ENCODE measurements at regions not wholly inside any gene's neighbourhood (a gene's known extent, or its start where the extent isn't known, plus 50 kb on each side); places are given as distances from the start of the nearest gene placed in this dataset.
"Not testable (repeated sequence)": the region's sequence is repeated elsewhere in the genome, so short reads cannot be mapped to it uniquely, and the experiment has no call there.

GRCh38 chr13:44775290-44775689 is 199.2 kb upstream of the TSC22D1 start:
- TF ChIP-seq ZBTB21 (tag by site-specific recombination; IDR thresholded peaks at IDR 0.05); PATZ1 (tag by site-specific recombination; IDR thresholded peaks at IDR 0.05); CTCF (tag by site-specific recombination; IDR thresholded peaks at IDR 0.05); ZNF362 (tag by site-specific recombination; IDR thresholded peaks at IDR 0.05); ZNF138 (tag by site-specific recombination; IDR thresholded peaks at IDR 0.05; ENCODE audit: borderline replicate concordance); ZSCAN4 (tag by site-specific recombination; IDR thresholded peaks at IDR 0.05); SP2 (tag by site-specific recombination; IDR thresholded peaks at IDR 0.05); ZNF549 (tag by site-specific recombination; IDR thresholded peaks at IDR 0.05): not testable (repeated sequence)
